ENCODE measurements at regions not wholly inside any gene's neighbourhood (a gene's known extent, or its start where the extent isn't known, plus 50 kb on each side); places are given as distances from the start of the nearest gene placed in this dataset.

DNA sequence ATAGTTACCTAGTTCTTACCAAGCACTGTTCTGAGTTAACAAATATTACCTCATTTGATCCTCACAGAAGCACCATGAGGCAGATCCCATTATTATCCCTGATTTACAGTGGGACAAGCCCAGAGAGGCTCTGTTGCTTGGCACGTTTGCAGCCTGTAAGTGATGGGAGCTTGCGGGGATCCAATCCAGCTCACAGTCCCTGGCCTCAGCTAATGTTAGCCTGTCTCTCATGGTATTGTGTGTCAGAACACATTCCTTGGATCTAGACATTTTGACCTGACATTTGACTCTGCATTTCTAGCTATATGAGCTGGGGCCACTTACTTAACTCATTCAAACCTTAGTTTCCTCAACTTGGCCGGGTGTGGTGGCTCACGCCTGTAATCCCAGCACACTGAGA, 246.9 kb upstream of the LRTM1 start:
- no peak for TF ChIP-seq EZH2phosphoT487 (IDR thresholded peaks at IDR 0.05; ENCODE audit: borderline replicate concordance)
- Histone ChIP-seq H3K9me2 (replicated peaks; ENCODE audit: low read depth, low read length) (no peaks in the 10 kb centered on the region), H3K9me3 (ENCODE audit: insufficient read depth, low read depth, low read length) (no peaks in the 10 kb centered on the region), H3K4me1 (ENCODE audit: insufficient read depth, low read length, poor library complexity, severe bottlenecking) (no peaks in the 10 kb centered on the region), H2AFZ (ENCODE audit: low read length) (no peak overlapping the region), H3K4me2 (ENCODE audit: low read depth, low read length, poor library complexity, severe bottlenecking) (no peak overlapping the region), H3K79me2 (ENCODE audit: insufficient read depth, low read length) (no peaks in the 10 kb centered on the region), H3K36me3 (ENCODE audit: insufficient read depth, low read length) (no peaks in the 10 kb centered on the region), H3K9ac (ENCODE audit: low read depth, low read length, poor library complexity, severe bottlenecking) (no peak overlapping the region), H3F3A (ENCODE audit: low read depth) (no peaks in the 10 kb centered on the region), H4K20me1 (ENCODE audit: insufficient read depth, low read length, poor library complexity, severe bottlenecking) (no peaks in the 10 kb centered on the region), H3K4me3 (ENCODE audit: low read length, poor library complexity, severe bottlenecking) (no peak overlapping the region), H3K27me3 (ENCODE audit: insufficient read depth, low read length, poor library complexity, severe bottlenecking) (no peaks in the 10 kb centered on the region)

GRCh38 chr3:55173504-55173903, 245.6 kb upstream of the LRTM1 start:
- H3K9me3 ChIP-seq (ENCODE audit: insufficient read depth, low read depth, low read length) = no peaks in the 10 kb centered on the region
- no peaks in the 10 kb centered on the region for H3F3A ChIP-seq (ENCODE audit: low read depth)
- no peaks in the 10 kb centered on the region for H3K4me1 ChIP-seq (ENCODE audit: insufficient read depth, low read length, poor library complexity, severe bottlenecking)
- H3K4me2 ChIP-seq (ENCODE audit: low read depth, low read length, poor library complexity, severe bottlenecking) = no peak overlapping the region
- no peak overlapping the region for H3K9ac ChIP-seq (ENCODE audit: low read depth, low read length, poor library complexity, severe bottlenecking)
- H2AFZ ChIP-seq (ENCODE audit: low read length) = no peak overlapping the region
- H3K36me3 ChIP-seq (ENCODE audit: insufficient read depth, low read length) = no peaks in the 10 kb centered on the region
- no peak overlapping the region for H3K4me3 ChIP-seq (ENCODE audit: low read length, poor library complexity, severe bottlenecking)
- no peaks in the 10 kb centered on the region for H3K9me2 ChIP-seq (replicated peaks; ENCODE audit: low read depth, low read length)
- H3K79me2 ChIP-seq (ENCODE audit: insufficient read depth, low read length) = no peaks in the 10 kb centered on the region
- no peaks in the 10 kb centered on the region for H3K27me3 ChIP-seq (ENCODE audit: insufficient read depth, low read length, poor library complexity, severe bottlenecking)
- no peaks in the 10 kb centered on the region for H4K20me1 ChIP-seq (ENCODE audit: insufficient read depth, low read length, poor library complexity, severe bottlenecking)
- no peak for TF ChIP-seq CTCF (conservative IDR thresholded peaks at IDR 0.05; ENCODE audit: low read length)
- TF ChIP-seq EZH2phosphoT487 (IDR thresholded peaks at IDR 0.05; ENCODE audit: borderline replicate concordance) = no peak

- TF ChIP-seq EZH2phosphoT487 (IDR thresholded peaks at IDR 0.05; ENCODE audit: borderline replicate concordance) (no peak), CTCF (conservative IDR thresholded peaks at IDR 0.05; ENCODE audit: low read length) (no peak)
- Histone ChIP-seq H2AFZ (ENCODE audit: low read length) (no peak overlapping the region), H3K4me3 (ENCODE audit: low read length, poor library complexity, severe bottlenecking) (no peak overlapping the region), H3K9me3 (ENCODE audit: insufficient read depth, low read depth, low read length) (no peaks in the 10 kb centered on the region), H3F3A (ENCODE audit: low read depth) (no peaks in the 10 kb centered on the region), H4K20me1 (ENCODE audit: insufficient read depth, low read length, poor library complexity, severe bottlenecking) (no peaks in the 10 kb centered on the region), H3K4me2 (ENCODE audit: low read depth, low read length, poor library complexity, severe bottlenecking) (no peak overlapping the region), H3K36me3 (ENCODE audit: insufficient read depth, low read length) (no peaks in the 10 kb centered on the region), H3K4me1 (ENCODE audit: insufficient read depth, low read length, poor library complexity, severe bottlenecking) (no peaks in the 10 kb centered on the region), H3K9me2 (replicated peaks; ENCODE audit: low read depth, low read length) (no peaks in the 10 kb centered on the region), H3K79me2 (ENCODE audit: insufficient read depth, low read length) (no peaks in the 10 kb centered on the region), H3K9ac (ENCODE audit: low read depth, low read length, poor library complexity, severe bottlenecking) (no peak overlapping the region), H3K27me3 (ENCODE audit: insufficient read depth, low read length, poor library complexity, severe bottlenecking) (no peaks in the 10 kb centered on the region)
Measured at GRCh38 chr3:55172913-55173312, 245.1 kb upstream of the LRTM1 start.

GRCh38 chr3:55170444-55170843, 242.6 kb upstream of the LRTM1 start:
- no peak overlapping the region for H3K4me2 ChIP-seq (ENCODE audit: low read depth, low read length, poor library complexity, severe bottlenecking)
- H3K9me3 ChIP-seq (ENCODE audit: insufficient read depth, low read depth, low read length) = no peaks in the 10 kb centered on the region
- no peaks in the 10 kb centered on the region for H3F3A ChIP-seq (ENCODE audit: low read depth)
- H3K36me3 ChIP-seq (ENCODE audit: insufficient read depth, low read length) = no peaks in the 10 kb centered on the region
- H4K20me1 ChIP-seq (ENCODE audit: insufficient read depth, low read length, poor library complexity, severe bottlenecking) = no peaks in the 10 kb centered on the region
- TF ChIP-seq CTCF (conservative IDR thresholded peaks at IDR 0.05; ENCODE audit: low read length) (no peak), EZH2phosphoT487 (IDR thresholded peaks at IDR 0.05; ENCODE audit: borderline replicate concordance) (no peak)
- H3K9ac ChIP-seq (ENCODE audit: low read depth, low read length, poor library complexity, severe bottlenecking) = no peak overlapping the region
- no peaks in the 10 kb centered on the region for H3K9me2 ChIP-seq (replicated peaks; ENCODE audit: low read depth, low read length)
- H3K27me3 ChIP-seq (ENCODE audit: insufficient read depth, low read length, poor library complexity, severe bottlenecking) = no peaks in the 10 kb centered on the region
- no peaks in the 10 kb centered on the region for H3K79me2 ChIP-seq (ENCODE audit: insufficient read depth, low read length)
- no peak overlapping the region for H2AFZ ChIP-seq (ENCODE audit: low read length)
- H3K4me3 ChIP-seq (ENCODE audit: low read length, poor library complexity, severe bottlenecking) = no peak overlapping the region
- H3K4me1 ChIP-seq (ENCODE audit: insufficient read depth, low read length, poor library complexity, severe bottlenecking) = no peaks in the 10 kb centered on the region

All from Loucy (cell line).